Keratinocyte (primary cell): ENCODE measurements at regions not wholly inside any gene's neighbourhood (a gene's known extent, or its start where the extent isn't known, plus 50 kb on each side); places are given as distances from the start of the nearest gene placed in this dataset.

ENCODE experiments used
- CTCF ChIP-seq, 3 experiments: IDR thresholded peaks in 1 of 3; conservative IDR thresholded peaks in 1 of 3; optimal IDR thresholded peaks in 1 of 3; 2 replicates in 2 of 3; 3 replicates in 1 of 3; pipeline versions ENCODE3 to v1.5.1; 2011; ENCODE audit warnings: low read length in 3 of 3, mild to moderate bottlenecking in 3 of 3, moderate library complexity in 2 of 3, control low read depth in 1 of 3, inconsistent platforms in 1 of 3; ENCODE audit not compliant: insufficient read depth in 2 of 3; ENCODE audit errors: extremely low read depth in 1 of 3
- EZH2 ChIP-seq: IDR thresholded peaks from one replicate; pipeline ENCODE4 v1.6.1; 2012; ENCODE audit warnings: inconsistent platforms, mild to moderate bottlenecking, low read length, moderate library complexity

GRCh38 chr7:91443862-91444261 lies 179.6 kb downstream of the FZD1 start:
- no peak for TF ChIP-seq CTCF (optimal IDR thresholded peaks at IDR 0.05 in 1 of 3, IDR thresholded peaks at IDR 0.05 in 1 of 3, conservative IDR thresholded peaks at IDR 0.05 in 1 of 3; ENCODE audit: extremely low read depth in 1 of 3, insufficient read depth in 2 of 3, low read length in 3 of 3)
- TF ChIP-seq EZH2 = no peak
